ENCODE measurements at regions not wholly inside any gene's neighbourhood (a gene's known extent, or its start where the extent isn't known, plus 50 kb on each side); places are given as distances from the start of the nearest gene placed in this dataset.

GRCh38 chr10:32139223-32140073 lies 83.2 kb upstream of the KIF5B start:
- TF ChIP-seq CTCF (IDR thresholded peaks at IDR 0.05) (no peak), NFATC4 (CRISPR knock-in tag; IDR thresholded peaks at IDR 0.05) (no peak), MYBL2 (CRISPR knock-in tag; IDR thresholded peaks at IDR 0.05) (no peak; the same call in 1 of the 2 replicates)

All from WTC11 (cell line).